Liver (tissue), 8 donors: ENCODE measurements at regions not wholly inside any gene's neighbourhood (a gene's known extent, or its start where the extent isn't known, plus 50 kb on each side); places are given as distances from the start of the nearest gene placed in this dataset.
"Not testable (repeated sequence)": the region's sequence is repeated elsewhere in the genome, so short reads cannot be mapped to it uniquely, and the experiment has no call there.

Experiments
- DNase-seq: peaks from one replicate; pipeline ENCODE4 v3.0.0-alpha.2; 2017; ENCODE audit warnings: low spot score
- H3K27ac ChIP-seq, 2 donors: one replicate each; pipeline ENCODE4 v1.7.0; 2013; ENCODE audit warnings: inconsistent platforms in 2 of 2, low read length in 2 of 2, control low read depth in 1 of 2, low read depth in 1 of 2, mild to moderate bottlenecking in 1 of 2
- H3K27me3 ChIP-seq, 4 donors: one replicate each; pipeline versions ENCODE4 v1.6.1 to v1.7.0; 2013; ENCODE audit warnings: low read length in 3 of 4, inconsistent platforms in 1 of 4, mild to moderate bottlenecking in 1 of 4, moderate library complexity in 1 of 4; ENCODE audit not compliant: control insufficient read depth in 4 of 4, insufficient read depth in 4 of 4
- H3K36me3 ChIP-seq, 4 donors: one replicate each; pipeline versions ENCODE4 v1.6.1 to v1.7.0; 2013; ENCODE audit warnings: low read length in 3 of 4, mild to moderate bottlenecking in 3 of 4, low read depth in 1 of 4, moderate library complexity in 1 of 4; ENCODE audit not compliant: control insufficient read depth in 4 of 4, insufficient read depth in 3 of 4
- H3K4me1 ChIP-seq, 4 donors: one replicate each; pipeline versions ENCODE4 v1.6.1 to v1.7.0; 2013; ENCODE audit warnings: low read length in 3 of 4, mild to moderate bottlenecking in 3 of 4, moderate library complexity in 1 of 4; ENCODE audit not compliant: control insufficient read depth in 4 of 4, insufficient read depth in 4 of 4
- H3K4me3 ChIP-seq, 3 donors: one replicate each; pipeline versions ENCODE4 v1.6.1 to v1.7.0; 2013; ENCODE audit warnings: low read length in 3 of 3, control low read depth in 1 of 3, low read depth in 1 of 3, mild to moderate bottlenecking in 1 of 3
- H3K9ac ChIP-seq, 2 donors: one replicate each; pipeline ENCODE4 v1.7.0; 2013; ENCODE audit warnings: low read length in 2 of 2, mild to moderate bottlenecking in 2 of 2, moderate library complexity in 2 of 2, control low read depth in 1 of 2, low read depth in 1 of 2
- H3K9me3 ChIP-seq, 4 donors: one replicate each; pipeline versions ENCODE4 v1.6.1 to v1.7.0; 2013; ENCODE audit warnings: low read length in 3 of 4; ENCODE audit not compliant: control insufficient read depth in 4 of 4
- EGR1 ChIP-seq, 2 donors: IDR thresholded peaks; 2 replicates each; pipeline ENCODE4 v1.6.1; 2016 to 2018; ENCODE audit warnings: antibody characterized with exemption in 2 of 2, low read depth in 2 of 2
- FOXA1 ChIP-seq: IDR thresholded peaks from 2 replicates; pipeline ENCODE4 v1.6.1; 2016; ENCODE audit warnings: antibody characterized with exemption
- GABPA ChIP-seq, 2 donors: IDR thresholded peaks in 1 of 2; conservative IDR thresholded peaks in 1 of 2; 2 replicates each; pipeline ENCODE4 v1.6.1; 2016; ENCODE audit warnings: antibody characterized with exemption in 2 of 2, mild to moderate bottlenecking in 1 of 2, moderate library complexity in 1 of 2
- HNF4A ChIP-seq, 2 donors: conservative IDR thresholded peaks; 2 replicates each; pipeline ENCODE4 v1.6.1; 2016; ENCODE audit warnings: antibody characterized with exemption in 2 of 2, mild to moderate bottlenecking in 2 of 2
- HNF4G ChIP-seq: IDR thresholded peaks from 2 replicates; pipeline ENCODE4 v1.6.1; 2016; ENCODE audit warnings: antibody characterized with exemption
- JUND ChIP-seq, 2 donors: IDR thresholded peaks; 2 replicates each; pipeline ENCODE4 v1.6.1; 2016; ENCODE audit warnings: antibody characterized with exemption in 2 of 2
- MAX ChIP-seq: IDR thresholded peaks from 2 replicates; pipeline ENCODE4 v1.6.1; 2016; ENCODE audit warnings: antibody characterized with exemption
- NR2F2 ChIP-seq: IDR thresholded peaks from 2 replicates; pipeline ENCODE4 v1.6.1; 2016; ENCODE audit warnings: antibody characterized with exemption
- RAD21 ChIP-seq, 2 donors: IDR thresholded peaks; 2 replicates each; pipeline ENCODE4 v1.6.1; 2016; ENCODE audit warnings: antibody characterized with exemption in 2 of 2, mild to moderate bottlenecking in 2 of 2
- RXRA ChIP-seq, 2 donors: IDR thresholded peaks; 2 replicates each; pipeline ENCODE4 v1.6.1; 2017 to 2018; ENCODE audit warnings: antibody characterized with exemption in 2 of 2, mild to moderate bottlenecking in 1 of 2
- TAF1 ChIP-seq: conservative IDR thresholded peaks from 2 replicates; pipeline ENCODE4 v1.6.1; 2016; ENCODE audit warnings: antibody characterized with exemption, mild to moderate bottlenecking
- YY1 ChIP-seq: IDR thresholded peaks from 2 replicates; pipeline ENCODE4 v1.6.1; 2016; ENCODE audit warnings: antibody characterized with exemption, mild to moderate bottlenecking
- ZBTB33 ChIP-seq: IDR thresholded peaks from 2 replicates; pipeline ENCODE4 v1.6.1; 2016; ENCODE audit warnings: antibody characterized with exemption
- WGBS: extraction: QIAGEN DNeasy Blood & Tissue Kit; methylation state at CpG from one replicate; pipeline ENCODE4 v1.1.7; 2013; 5-methylcytosine and 5-hydroxymethylcytosine counted together
- TF ChIP-seq, protein P1 (sequence below): fragments of 150-350 bp; IDR thresholded peaks from 2 replicates; pipeline ENCODE4 v1.5.1; 2017; ENCODE audit warnings: improper control_type of control experiment, low read depth, low read length; ENCODE audit not compliant: missing input control
- TF ChIP-seq, protein P2 (sequence below): IDR thresholded peaks from 2 replicates; pipeline ENCODE4 v1.6.1; 2016; ENCODE audit warnings: antibody characterized with exemption
- donor health status: healthy.
- donor health status: healthy.
- donor health status: healthy.
- donor health status: healthy.
- donor health status: healthy.

DNA sequence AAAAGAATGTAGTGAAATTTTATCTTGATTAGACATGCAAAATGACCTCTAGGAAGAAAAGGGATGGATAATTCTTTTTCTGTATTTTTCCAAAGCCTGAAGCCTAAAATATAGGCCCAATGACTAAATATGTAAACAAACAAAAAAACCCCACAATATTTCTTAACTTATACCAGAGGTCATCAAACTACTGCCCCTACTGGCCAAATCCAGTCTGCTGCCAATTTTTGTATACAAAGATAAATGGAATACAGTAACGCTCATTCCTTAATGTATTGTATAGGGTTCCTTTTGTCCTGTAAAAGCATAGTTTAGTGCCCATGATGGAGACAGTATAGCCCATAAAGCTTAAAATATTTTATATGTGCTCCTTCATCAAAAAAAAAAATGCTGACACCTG, 145.7 kb upstream of the ALG10 start:
- TF ChIP-seq, protein P1, sequence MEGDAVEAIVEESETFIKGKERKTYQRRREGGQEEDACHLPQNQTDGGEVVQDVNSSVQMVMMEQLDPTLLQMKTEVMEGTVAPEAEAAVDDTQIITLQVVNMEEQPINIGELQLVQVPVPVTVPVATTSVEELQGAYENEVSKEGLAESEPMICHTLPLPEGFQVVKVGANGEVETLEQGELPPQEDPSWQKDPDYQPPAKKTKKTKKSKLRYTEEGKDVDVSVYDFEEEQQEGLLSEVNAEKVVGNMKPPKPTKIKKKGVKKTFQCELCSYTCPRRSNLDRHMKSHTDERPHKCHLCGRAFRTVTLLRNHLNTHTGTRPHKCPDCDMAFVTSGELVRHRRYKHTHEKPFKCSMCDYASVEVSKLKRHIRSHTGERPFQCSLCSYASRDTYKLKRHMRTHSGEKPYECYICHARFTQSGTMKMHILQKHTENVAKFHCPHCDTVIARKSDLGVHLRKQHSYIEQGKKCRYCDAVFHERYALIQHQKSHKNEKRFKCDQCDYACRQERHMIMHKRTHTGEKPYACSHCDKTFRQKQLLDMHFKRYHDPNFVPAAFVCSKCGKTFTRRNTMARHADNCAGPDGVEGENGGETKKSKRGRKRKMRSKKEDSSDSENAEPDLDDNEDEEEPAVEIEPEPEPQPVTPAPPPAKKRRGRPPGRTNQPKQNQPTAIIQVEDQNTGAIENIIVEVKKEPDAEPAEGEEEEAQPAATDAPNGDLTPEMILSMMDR, result no peak
- TF ChIP-seq NR2F2, result no peak
- TF ChIP-seq FOXA1, result no peak
- TF ChIP-seq MAX, result no peak
- TF ChIP-seq ZBTB33, result no peak
- TF ChIP-seq TAF1, result no peak
- TF ChIP-seq HNF4A (conservative IDR thresholded peaks at IDR 0.05), result no peak
- no peak overlapping the region for H3K9ac ChIP-seq
- H3K4me3 ChIP-seq, result no peak overlapping the region
- no peaks in the 10 kb centered on the region for H3K27me3 ChIP-seq
- DNase-seq, result no peak
- 94% methylated on average over 1 of the region's 1 CpG for WGBS
- no peak overlapping the region for H3K27ac ChIP-seq
- no peaks in the 10 kb centered on the region for H3K4me1 ChIP-seq
- H3K36me3 ChIP-seq, result no peaks in the 10 kb centered on the region
- H3K9me3 ChIP-seq, result peaks cover 0 to 4% (median under 1%) of the 10 kb centered on the region in 4 donors

DNA sequence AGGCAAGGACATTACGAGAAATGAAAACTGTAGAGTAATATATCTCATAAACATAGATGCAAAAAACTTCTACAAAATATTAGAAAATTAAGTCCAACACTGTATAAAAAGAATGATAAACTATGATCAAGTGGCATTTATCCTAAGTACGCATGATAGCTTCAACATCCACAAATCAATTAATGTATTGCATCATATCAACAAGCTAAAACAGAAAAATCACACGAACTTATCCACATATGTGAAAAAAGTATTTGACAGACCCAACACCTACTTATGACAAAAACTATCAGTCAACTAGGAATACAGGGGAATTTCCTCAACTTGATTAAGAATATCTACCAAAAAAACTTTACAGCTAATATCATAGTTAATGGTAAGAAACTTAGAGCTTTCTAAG, 129.9 kb upstream of the ALG10 start:
- Histone ChIP-seq H3K4me1 (no peaks in the 10 kb centered on the region), H3K9me3 (no peaks in the 10 kb centered on the region), H3K27ac (no peak overlapping the region), H3K9ac (no peak overlapping the region), H3K36me3 (no peaks in the 10 kb centered on the region), H3K4me3 (no peak overlapping the region), H3K27me3 (no peaks in the 10 kb centered on the region)
- DNase-seq, result no peak
- WGBS, result 52% methylated on average over 3 of the region's 3 CpGs
- TF ChIP-seq, protein P2, sequence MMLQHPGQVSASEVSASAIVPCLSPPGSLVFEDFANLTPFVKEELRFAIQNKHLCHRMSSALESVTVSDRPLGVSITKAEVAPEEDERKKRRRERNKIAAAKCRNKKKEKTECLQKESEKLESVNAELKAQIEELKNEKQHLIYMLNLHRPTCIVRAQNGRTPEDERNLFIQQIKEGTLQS, result no peak
- no peak for TF ChIP-seq MAX

DNA sequence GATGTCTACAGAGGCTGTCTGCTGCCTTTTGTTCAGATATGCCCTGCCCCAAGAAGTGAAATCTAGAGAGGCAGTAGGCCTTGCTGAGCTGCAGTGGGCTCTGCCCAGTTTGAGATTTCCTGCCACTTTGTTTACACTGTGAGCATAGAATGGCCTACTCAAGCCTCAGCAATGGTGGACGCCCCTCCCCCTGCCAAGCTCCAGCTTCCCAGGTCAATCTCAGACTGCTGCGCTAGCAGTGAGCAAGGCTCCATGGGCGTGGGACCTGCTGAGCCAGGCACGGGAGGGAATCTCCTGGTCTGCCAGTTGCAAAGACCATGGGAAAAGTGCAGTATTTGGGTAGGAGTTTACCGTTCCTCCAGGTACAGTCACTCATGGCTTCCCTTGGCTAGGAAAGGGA, 101.8 kb upstream of the ALG10 start:
- not testable (repeated sequence) for H3K27me3 ChIP-seq, H3K9me3 ChIP-seq, DNase-seq, H3K36me3 ChIP-seq, H3K4me3 ChIP-seq, H3K9ac ChIP-seq, H3K27ac ChIP-seq, H3K4me1 ChIP-seq
- 88% methylated on average over 5 of the region's 5 CpGs for WGBS

DNA sequence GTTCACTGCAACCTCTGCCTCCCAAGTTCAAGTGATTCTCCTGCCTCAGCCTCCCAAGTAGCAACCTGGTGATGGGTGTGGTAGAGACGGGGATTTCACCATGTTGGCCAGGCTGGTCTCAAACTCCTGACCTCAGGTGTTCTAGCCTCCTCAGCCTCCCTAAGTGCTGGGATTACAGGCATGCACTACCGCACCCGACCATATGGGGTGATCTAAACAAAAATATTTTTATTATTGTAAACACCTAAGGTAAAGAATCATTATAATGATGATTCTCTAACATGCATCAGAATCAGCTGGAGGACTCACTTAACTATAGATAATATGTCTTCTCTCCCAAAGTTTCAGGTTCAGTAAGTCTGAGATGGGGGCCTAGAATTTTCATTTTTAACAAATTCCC, 96.2 kb upstream of the ALG10 start:
- Histone ChIP-seq H3K36me3 (no peaks in the 10 kb centered on the region), H3K4me3 (no peak overlapping the region), H3K27me3 (no peaks in the 10 kb centered on the region), H3K9ac (no peak overlapping the region), H3K4me1 (no peaks in the 10 kb centered on the region), H3K27ac (no peak overlapping the region), H3K9me3 (no peaks in the 10 kb centered on the region)
- no peak for DNase-seq
- 89% methylated on average over 3 of the region's 3 CpGs for WGBS
- TF ChIP-seq YY1, result no peak
- TF ChIP-seq, protein P1, result no peak
- TF ChIP-seq NR2F2, result no peak
- TF ChIP-seq MAX, result no peak
- TF ChIP-seq EGR1 (IDR thresholded peaks at IDR 0.05; ENCODE audit: low read depth in 2 of 2), result no peak
- TF ChIP-seq FOXA1, result no peak
- no peak for TF ChIP-seq JUND (IDR thresholded peaks at IDR 0.05)
- TF ChIP-seq RXRA (IDR thresholded peaks at IDR 0.05), result no peak
- TF ChIP-seq GABPA (IDR thresholded peaks at IDR 0.05 in 1 of 2, conservative IDR thresholded peaks at IDR 0.05 in 1 of 2), result no peak
- no peak for TF ChIP-seq RAD21 (IDR thresholded peaks at IDR 0.05)
- no peak for TF ChIP-seq HNF4G
